Peyer's patch (tissue), 4 donors: ENCODE measurements at regions not wholly inside any gene's neighbourhood (a gene's known extent, or its start where the extent isn't known, plus 50 kb on each side); places are given as distances from the start of the nearest gene placed in this dataset.

ENCODE experiments used
- DNase-seq, 3 donors: peaks; one replicate each; pipeline ENCODE4 v3.0.0-alpha.2; 2017 to 2019
- H3K27ac ChIP-seq, 4 donors: fragments of 200-600 bp; sonication (generic); one replicate each; pipeline ENCODE4 v1.5.1; 2016 to 2019
- H3K27me3 ChIP-seq, 2 donors: fragments of 200-600 bp; sonication (generic); one replicate each; pipeline ENCODE4 v1.5.1; 2019
- H3K36me3 ChIP-seq, 3 donors: fragments of 200-600 bp; sonication (generic); one replicate each; pipeline ENCODE4 v1.5.1; 2016 to 2019
- H3K4me1 ChIP-seq, 4 donors: fragments of 200-600 bp; sonication (generic); one replicate each; pipeline ENCODE4 v1.5.1; 2016 to 2019
- H3K4me3 ChIP-seq, 4 donors: fragments of 200-600 bp; sonication (generic); 1 replicate in 3 of 4; 2 replicates in 1 of 4; pipeline ENCODE4 v1.5.1; 2016 to 2019; ENCODE audit warnings: mild to moderate bottlenecking in 1 of 4
- H3K9me3 ChIP-seq, 4 donors: fragments of 200-600 bp; sonication (generic); one replicate each; pipeline ENCODE4 v1.5.1; 2016 to 2019; ENCODE audit warnings: mild to moderate bottlenecking in 1 of 4
- POLR2A ChIP-seq, 2 donors: fragments of 450-650 bp; IDR thresholded peaks; one replicate each; pipeline ENCODE4 v1.5.1; 2017; ENCODE audit warnings: antibody characterized with exemption in 2 of 2, mild to moderate bottlenecking in 2 of 2, moderate library complexity in 2 of 2
- TF ChIP-seq, protein P1 (sequence below), 6 experiments: fragments of 450-650 bp in 4 of 6; fragments of 200-600 bp in 2 of 6; sonication (generic) in 1 of 6; IDR thresholded peaks; one replicate each; pipeline ENCODE4 v1.5.1; 2017 to 2019; ENCODE audit warnings: antibody characterized with exemption in 6 of 6, mild to moderate bottlenecking in 3 of 6, moderate library complexity in 1 of 6

DNA sequence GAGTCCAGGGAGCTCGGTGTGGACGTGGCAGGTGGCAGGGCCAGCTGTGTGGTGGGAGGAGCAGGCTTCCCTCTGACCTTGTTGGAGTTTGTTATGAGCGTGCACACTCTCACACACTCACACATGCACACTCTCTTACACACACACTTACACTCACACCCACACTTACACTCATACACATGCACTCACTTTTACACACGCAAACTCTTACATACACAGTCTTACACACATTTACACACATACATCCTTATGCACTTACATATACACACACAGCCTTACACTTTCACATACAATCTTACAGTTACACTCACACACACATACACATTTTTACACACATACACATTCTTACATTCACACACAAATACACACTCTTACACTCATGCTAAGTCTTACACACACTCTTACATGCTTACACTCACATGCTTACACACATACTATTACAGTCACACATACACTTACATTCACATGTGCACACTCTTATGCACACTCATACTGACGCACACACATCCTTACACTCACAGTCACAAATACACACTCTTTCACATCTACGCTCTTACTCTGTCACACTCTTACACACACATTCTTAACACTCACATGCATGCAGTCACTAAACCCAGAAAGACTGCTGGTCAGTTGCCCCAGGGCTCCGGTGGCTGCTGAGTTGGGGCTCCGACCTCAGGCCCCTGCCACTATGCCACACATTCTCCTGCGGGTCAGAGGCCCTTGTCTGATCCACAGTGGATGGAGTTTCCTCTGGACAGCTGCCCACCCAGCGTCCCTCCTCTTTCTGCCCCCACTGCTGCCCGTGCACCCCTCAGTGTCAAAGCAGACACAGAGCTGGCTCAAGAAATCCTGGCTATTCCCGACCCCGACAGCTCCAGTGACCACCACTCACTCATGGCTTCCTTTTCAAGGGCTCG is 95.8 kb downstream of the ADRA2C start:
- no peak for DNase-seq
- no peaks in the 10 kb centered on the region for H3K36me3 ChIP-seq
- no peak overlapping the region for H3K27ac ChIP-seq
- H3K9me3 ChIP-seq = no peaks in the 10 kb centered on the region
- no peaks in the 10 kb centered on the region for H3K27me3 ChIP-seq
- H3K4me3 ChIP-seq = no peak overlapping the region
- no peak for TF ChIP-seq POLR2A (IDR thresholded peaks at IDR 0.05)
- TF ChIP-seq, protein P1, sequence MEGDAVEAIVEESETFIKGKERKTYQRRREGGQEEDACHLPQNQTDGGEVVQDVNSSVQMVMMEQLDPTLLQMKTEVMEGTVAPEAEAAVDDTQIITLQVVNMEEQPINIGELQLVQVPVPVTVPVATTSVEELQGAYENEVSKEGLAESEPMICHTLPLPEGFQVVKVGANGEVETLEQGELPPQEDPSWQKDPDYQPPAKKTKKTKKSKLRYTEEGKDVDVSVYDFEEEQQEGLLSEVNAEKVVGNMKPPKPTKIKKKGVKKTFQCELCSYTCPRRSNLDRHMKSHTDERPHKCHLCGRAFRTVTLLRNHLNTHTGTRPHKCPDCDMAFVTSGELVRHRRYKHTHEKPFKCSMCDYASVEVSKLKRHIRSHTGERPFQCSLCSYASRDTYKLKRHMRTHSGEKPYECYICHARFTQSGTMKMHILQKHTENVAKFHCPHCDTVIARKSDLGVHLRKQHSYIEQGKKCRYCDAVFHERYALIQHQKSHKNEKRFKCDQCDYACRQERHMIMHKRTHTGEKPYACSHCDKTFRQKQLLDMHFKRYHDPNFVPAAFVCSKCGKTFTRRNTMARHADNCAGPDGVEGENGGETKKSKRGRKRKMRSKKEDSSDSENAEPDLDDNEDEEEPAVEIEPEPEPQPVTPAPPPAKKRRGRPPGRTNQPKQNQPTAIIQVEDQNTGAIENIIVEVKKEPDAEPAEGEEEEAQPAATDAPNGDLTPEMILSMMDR (IDR thresholded peaks at IDR 0.05) = no peak
- H3K4me1 ChIP-seq = no peaks in the 10 kb centered on the region

DNA sequence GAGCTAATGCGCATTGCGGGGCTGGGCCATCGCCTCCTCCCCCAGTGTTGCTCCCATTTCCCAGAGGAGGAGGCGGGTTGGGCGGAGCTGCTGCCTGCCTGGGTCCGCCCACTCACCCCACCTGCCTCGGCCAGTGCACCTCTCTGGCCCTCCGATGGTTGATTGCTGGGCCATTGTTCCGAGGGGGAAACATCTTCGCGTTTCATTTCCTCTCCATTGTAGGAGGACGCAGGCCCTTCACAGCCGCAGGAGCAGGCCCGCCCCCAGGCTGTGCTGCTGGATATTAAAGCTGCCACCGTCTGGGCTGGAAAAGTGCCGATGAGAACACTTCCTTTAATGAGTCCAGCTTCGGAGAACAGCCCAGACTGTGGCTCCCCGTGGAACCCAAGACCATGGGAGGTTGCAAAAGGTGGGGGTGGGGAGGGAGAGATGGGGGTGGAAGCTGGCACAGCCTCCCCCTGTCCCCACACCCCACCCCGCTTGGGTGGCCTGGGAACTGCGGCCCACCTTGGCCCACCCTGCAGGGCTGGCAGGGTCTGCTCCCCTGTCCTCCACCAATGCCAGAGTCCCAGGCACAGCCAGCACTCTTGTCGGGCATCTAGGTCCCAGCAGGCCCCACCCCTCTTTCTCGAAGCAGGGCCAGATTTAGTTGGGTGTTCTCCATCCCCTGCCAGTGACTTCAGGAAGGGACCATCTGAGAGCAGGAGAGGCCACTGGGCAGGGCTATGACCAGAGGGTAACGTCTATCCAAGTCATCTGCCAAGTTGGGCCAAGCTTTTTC is 96.6 kb downstream of the ADRA2C start:
- Histone ChIP-seq H3K27me3 (no peaks in the 10 kb centered on the region), H3K9me3 (no peaks in the 10 kb centered on the region), H3K4me1 (no peaks in the 10 kb centered on the region), H3K4me3 (no peak overlapping the region), H3K27ac (peak overlapping the region in 1 of 4 donors; percentile 25), H3K36me3 (no peaks in the 10 kb centered on the region)
- DNase-seq = no peak
- TF ChIP-seq, protein P1 (IDR thresholded peaks at IDR 0.05) = no peak
- TF ChIP-seq POLR2A (IDR thresholded peaks at IDR 0.05) = no peak

DNA sequence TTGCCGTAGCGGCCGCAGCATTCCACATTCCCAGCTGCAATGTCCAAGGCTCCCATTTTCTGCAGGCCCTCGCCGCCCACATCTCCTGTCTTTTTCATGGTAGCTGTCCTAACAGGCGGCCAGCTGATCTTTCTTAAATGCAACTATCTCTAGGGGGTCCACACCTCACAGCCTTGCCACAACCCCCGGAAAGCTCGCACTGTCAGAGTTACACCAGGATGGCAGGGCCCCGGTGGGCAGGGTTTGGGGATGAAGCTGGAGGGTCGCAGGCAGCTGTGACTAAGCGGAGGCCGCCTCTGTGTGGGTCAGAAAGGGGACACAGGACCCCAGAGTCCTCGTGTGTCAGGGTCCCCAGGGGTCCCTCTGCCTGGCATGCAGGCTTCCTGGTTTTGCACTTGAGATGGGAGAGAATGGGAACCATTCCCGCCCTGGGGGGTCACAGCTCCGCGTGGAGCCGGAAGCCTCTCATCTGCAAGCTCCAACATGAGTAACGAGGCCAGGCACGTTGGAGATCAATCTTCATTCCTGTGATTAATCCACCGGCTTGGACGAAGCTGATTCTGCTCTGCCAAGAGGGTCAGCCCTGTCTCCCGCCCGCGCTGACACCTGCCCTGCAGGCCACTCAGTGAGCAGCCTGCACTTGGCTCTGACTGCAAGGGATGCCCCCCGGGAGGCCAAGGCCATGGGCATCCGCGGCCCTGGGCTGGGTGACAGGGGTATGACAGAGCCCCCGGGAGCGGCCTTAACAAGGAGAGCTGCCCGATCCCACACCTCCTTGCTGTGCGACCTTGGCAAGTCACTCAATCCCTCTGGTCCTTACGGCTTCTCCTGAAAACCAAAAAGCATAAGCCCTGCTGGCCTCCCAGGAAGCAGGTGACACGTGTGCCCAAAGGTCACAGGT is 97.9 kb downstream of the ADRA2C start:
- no peaks in the 10 kb centered on the region for H3K9me3 ChIP-seq
- no peak for TF ChIP-seq POLR2A (IDR thresholded peaks at IDR 0.05)
- TF ChIP-seq, protein P1 (IDR thresholded peaks at IDR 0.05) = no peak
- DNase-seq = peak in 1 of 3 donors; percentile 33
- no peak overlapping the region for H3K4me3 ChIP-seq
- no peaks in the 10 kb centered on the region for H3K27me3 ChIP-seq
- no peak overlapping the region for H3K27ac ChIP-seq
- no peaks in the 10 kb centered on the region for H3K4me1 ChIP-seq
- no peaks in the 10 kb centered on the region for H3K36me3 ChIP-seq

DNA sequence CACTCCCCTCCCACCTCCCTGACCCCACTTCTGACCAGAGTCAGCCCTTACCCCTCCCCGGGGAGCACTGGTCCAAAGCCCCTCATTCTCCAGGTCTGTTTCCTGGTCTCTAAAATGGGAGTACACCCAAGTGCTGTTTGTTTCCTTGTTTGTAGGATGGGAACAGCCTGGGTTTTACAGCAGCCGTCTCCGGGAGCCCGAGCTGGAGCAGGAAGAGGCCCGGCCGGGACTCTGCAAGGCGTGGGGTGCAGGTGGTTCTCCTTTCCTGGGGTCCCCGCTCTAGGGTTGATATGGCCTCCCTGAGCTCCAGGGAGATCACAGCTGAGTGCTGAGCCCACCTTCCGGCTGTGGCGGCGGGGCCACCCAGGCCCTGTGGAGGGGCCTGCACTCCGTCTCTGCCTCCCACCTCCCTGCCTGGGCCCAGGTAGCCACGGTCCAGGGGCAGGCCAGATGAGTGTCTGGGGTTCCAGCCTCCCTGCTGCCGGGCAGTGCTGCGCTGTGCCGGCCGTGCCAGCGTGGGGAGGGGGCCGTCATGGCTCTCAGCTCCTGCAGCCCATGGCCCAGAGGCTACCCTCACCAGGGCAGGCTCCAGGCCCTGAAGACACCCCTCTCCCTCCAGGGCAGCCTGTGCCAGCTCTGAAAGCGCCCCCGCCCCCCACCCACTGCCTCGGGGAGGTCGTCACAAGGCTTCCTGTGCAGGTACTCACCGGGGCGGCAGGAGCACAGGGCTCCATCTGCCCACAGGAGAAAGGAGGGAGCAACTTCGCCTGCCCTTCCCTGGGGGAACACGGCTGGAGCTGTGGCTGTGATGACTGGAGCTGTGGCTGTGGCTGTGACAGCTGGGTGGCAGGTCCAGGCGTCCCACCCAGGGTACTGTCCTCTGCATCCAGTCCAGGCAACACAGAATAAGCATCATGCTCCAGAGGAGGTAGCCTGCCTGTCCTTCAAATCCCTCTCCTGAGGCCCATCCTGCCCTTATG is 98.8 kb downstream of the ADRA2C start:
- H3K36me3 ChIP-seq = no peaks in the 10 kb centered on the region
- no peaks in the 10 kb centered on the region for H3K9me3 ChIP-seq
- H3K4me3 ChIP-seq = no peak overlapping the region
- no peaks in the 10 kb centered on the region for H3K4me1 ChIP-seq
- no peak for DNase-seq
- no peak for TF ChIP-seq POLR2A (IDR thresholded peaks at IDR 0.05)
- TF ChIP-seq, protein P1 (IDR thresholded peaks at IDR 0.05) = no peak
- H3K27ac ChIP-seq = no peak overlapping the region
- H3K27me3 ChIP-seq = no peaks in the 10 kb centered on the region
